SK-N-SH (cell line): ENCODE measurements at regions not wholly inside any gene's neighbourhood (a gene's known extent, or its start where the extent isn't known, plus 50 kb on each side); places are given as distances from the start of the nearest gene placed in this dataset.

Experiments
- CTCF ChIA-PET: fragments of 300-600, 350-600 bp; formaldehyde crosslinking; extraction: SDS; loops from one replicate; lab custom pipeline; 2021; lab: Yijun Ruan, JAX
- POLR2A ChIA-PET: fragments of 350-600 bp; sonication (Branson Sonifier 250); formaldehyde crosslinking; extraction: SDS; loops from one replicate; lab custom pipeline; 2020; ENCODE audit warnings: antibody characterized with exemption, inconsistent platforms; lab: Yijun Ruan, JAX
- DNase-seq: peaks from one replicate; pipeline ENCODE4 v3.0.0; 2012
- H2AFZ ChIP-seq: fragments of 200-600 bp; sonication (generic); 2 replicates; pipeline ENCODE4 v1.8.1; 2016; ENCODE audit warnings: antibody characterized with exemption, mild to moderate bottlenecking, low read depth
- H3F3A ChIP-seq: fragments of 200-600 bp; sonication (generic); replicated peaks from 2 replicates; pipeline ENCODE3; 2016; ENCODE audit warnings: antibody characterized with exemption, mild to moderate bottlenecking; ENCODE audit not compliant: insufficient read depth
- H3K27ac ChIP-seq, 2 experiments: fragments of 200-500 bp in 1 of 2; fragments of 200-600 bp in 1 of 2; sonication (Bioruptor generic) in 1 of 2; sonication (generic), shearing (Covaris generic) in 1 of 2; 2 replicates each; pipeline versions ENCODE4 v1.5.1 to v1.6.1; 2014 to 2016; ENCODE audit warnings: low read depth in 2 of 2, inconsistent platforms in 1 of 2, low read length in 1 of 2, mild to moderate bottlenecking in 1 of 2, mixed read lengths in 1 of 2
- H3K27me3 ChIP-seq: fragments of 200-600 bp; sonication (generic), shearing (Covaris generic); 2 replicates; pipeline ENCODE4 v1.6.1; 2016; ENCODE audit warnings: mixed run types; ENCODE audit not compliant: insufficient read depth
- H3K36me3 ChIP-seq, 2 experiments: fragments of 200-500 bp in 1 of 2; fragments of 200-600 bp in 1 of 2; sonication (Bioruptor generic) in 1 of 2; sonication (generic) in 1 of 2; replicated peaks in 1 of 2; 2 replicates each; pipeline versions ENCODE3 to v1.5.1; 2014 to 2016; ENCODE audit warnings: low read length in 1 of 2, mild to moderate bottlenecking in 1 of 2; ENCODE audit not compliant: insufficient read depth in 2 of 2, control insufficient read depth in 1 of 2
- H3K4me1 ChIP-seq, 2 experiments: fragments of 200-500 bp in 1 of 2; fragments of 200-600 bp in 1 of 2; sonication (Bioruptor generic) in 1 of 2; sonication (generic), shearing (Covaris generic) in 1 of 2; 2 replicates each; pipeline versions ENCODE4 v1.5.1 to v1.6.1; 2014 to 2016; ENCODE audit warnings: low read depth in 1 of 2, low read length in 1 of 2, mixed run types in 1 of 2; ENCODE audit not compliant: insufficient read depth in 2 of 2, control insufficient read depth in 1 of 2
- H3K4me2 ChIP-seq: fragments of 200-600 bp; sonication (generic), shearing (Covaris generic); 2 replicates; pipeline ENCODE4 v1.6.1; 2017; ENCODE audit warnings: mixed run types
- H3K4me3 ChIP-seq, 2 experiments: fragments of 200-500 bp in 1 of 2; fragments of 200-600 bp in 1 of 2; sonication (Bioruptor generic) in 1 of 2; sonication (generic), shearing (Covaris generic) in 1 of 2; 2 replicates each; pipeline versions ENCODE4 v1.5.1 to v1.8.1; 2014 to 2016; ENCODE audit warnings: low read depth in 2 of 2, inconsistent platforms in 1 of 2, low read length in 1 of 2, mild to moderate bottlenecking in 1 of 2, mixed read lengths in 1 of 2, moderate library complexity in 1 of 2
- H3K79me2 ChIP-seq: fragments of 200-600 bp; sonication (generic); 2 replicates; pipeline ENCODE4 v1.8.1; 2017; ENCODE audit warnings: mild to moderate bottlenecking; ENCODE audit not compliant: insufficient read depth
- H3K9ac ChIP-seq: fragments of 200-600 bp; sonication (generic); 2 replicates; pipeline ENCODE4 v1.6.1; 2017; ENCODE audit warnings: mixed run types
- H3K9me2 ChIP-seq: fragments of 200-600 bp; sonication (generic); 2 replicates; pipeline ENCODE4 v1.6.1; 2017; ENCODE audit warnings: mixed run types
- H3K9me3 ChIP-seq: fragments of 200-600 bp; sonication (generic); 2 replicates; pipeline ENCODE4 v1.6.1; 2017; ENCODE audit warnings: mixed run types, mild to moderate bottlenecking, moderate library complexity
- H4K20me1 ChIP-seq: fragments of 200-600 bp; sonication (generic); 2 replicates; pipeline ENCODE4 v1.6.1; 2017; ENCODE audit warnings: mild to moderate bottlenecking, mixed run types; ENCODE audit not compliant: insufficient read depth
- CHD2 ChIP-seq: fragments of 150-350 bp; IDR thresholded peaks from 2 replicates; pipeline ENCODE4 v1.6.1; 2018; ENCODE audit warnings: low read length; ENCODE audit not compliant: partially characterized antibody
- ELF1 ChIP-seq: IDR thresholded peaks from 2 replicates; pipeline ENCODE4 v1.4.0; 2012
- EP300 ChIP-seq, 2 experiments: IDR thresholded peaks; 2 replicates each; pipeline versions ENCODE4 v1.4.0 to v1.6.1; 2012; ENCODE audit warnings: borderline replicate concordance in 1 of 2, low read depth in 1 of 2, low read length in 1 of 2
- EZH2phosphoT487 ChIP-seq: fragments of 200-600 bp; sonication (generic); IDR thresholded peaks from 2 replicates; pipeline ENCODE4 v1.6.1; 2017; ENCODE audit warnings: low read depth, mixed run types, mild to moderate bottlenecking, antibody characterized with exemption, moderate library complexity, borderline replicate concordance
- FOSL2 ChIP-seq: IDR thresholded peaks from 2 replicates; pipeline ENCODE4 v1.4.0; 2012; ENCODE audit warnings: low read depth, mild to moderate bottlenecking, moderate library complexity, borderline replicate concordance
- FOXM1 ChIP-seq: IDR thresholded peaks from 2 replicates; pipeline ENCODE4 v1.4.0; 2012; ENCODE audit warnings: low read depth, mild to moderate bottlenecking
- GABPA ChIP-seq: IDR thresholded peaks from 2 replicates; pipeline ENCODE4 v1.4.0; 2012; ENCODE audit warnings: low read depth, mild to moderate bottlenecking
- JUND ChIP-seq: IDR thresholded peaks from 2 replicates; pipeline ENCODE4 v1.4.0; 2012
- MEF2A ChIP-seq: IDR thresholded peaks from 2 replicates; pipeline ENCODE4 v1.4.0; 2012; ENCODE audit warnings: low read depth, borderline replicate concordance
- NFIC ChIP-seq: IDR thresholded peaks from 2 replicates; pipeline ENCODE4 v1.4.0; 2012; ENCODE audit warnings: borderline replicate concordance
- PBX3 ChIP-seq: IDR thresholded peaks from 2 replicates; pipeline ENCODE4; 2012
- POLR2AphosphoS5 ChIP-seq: IDR thresholded peaks from 2 replicates; pipeline ENCODE4 v1.6.1; 2012; ENCODE audit warnings: low read depth, low read length
- RAD21 ChIP-seq: IDR thresholded peaks from 2 replicates; pipeline ENCODE4 v1.6.1; 2012; ENCODE audit warnings: mild to moderate bottlenecking, low read length
- REST ChIP-seq: IDR thresholded peaks from 2 replicates; pipeline ENCODE4 v1.6.1; 2012; ENCODE audit warnings: mild to moderate bottlenecking, low read depth, low read length, moderate library complexity
- RFX5 ChIP-seq: IDR thresholded peaks from 2 replicates; pipeline ENCODE4 v1.6.1; 2012; ENCODE audit warnings: mild to moderate bottlenecking, improper control_type of control experiment, low read length
- SIN3A ChIP-seq: IDR thresholded peaks from 2 replicates; pipeline ENCODE4 v1.6.1; 2012; ENCODE audit warnings: low read depth, mild to moderate bottlenecking, low read length, moderate library complexity, borderline replicate concordance
- SMC3 ChIP-seq: IDR thresholded peaks from 2 replicates; pipeline ENCODE4 v1.6.1; 2012; ENCODE audit warnings: low read depth, low read length, improper control_type of control experiment
- TCF12 ChIP-seq: IDR thresholded peaks from 2 replicates; pipeline ENCODE4 v1.4.0; 2012
- USF1 ChIP-seq: IDR thresholded peaks from 2 replicates; pipeline ENCODE4 v1.4.0; 2012; ENCODE audit warnings: low read depth, borderline replicate concordance
- USF2 ChIP-seq: fragments of 150-350 bp; IDR thresholded peaks from 2 replicates; pipeline ENCODE4 v1.6.1; 2017; ENCODE audit warnings: antibody characterized with exemption, low read length, low read depth, borderline replicate concordance
- ZBTB33 ChIP-seq: IDR thresholded peaks from 2 replicates; pipeline ENCODE4 v1.4.0; 2012; ENCODE audit warnings: low read depth, borderline replicate concordance
- WGBS: methylation state at CpG from one replicate; pipeline ENCODE4 v1.1.6; 2017; ENCODE audit warnings: low lambda C conversion rate; 5-methylcytosine and 5-hydroxymethylcytosine counted together

GRCh38 chr15:36323615-36324014, 255.8 kb upstream of the CDIN1 start:
- POLR2A ChIA-PET: no interaction called here

More at GRCh38 chr15:36323615-36324014, 255.8 kb upstream of the CDIN1 start:
- no peaks in the 10 kb centered on the region for H4K20me1 ChIP-seq
- no peak for DNase-seq
- H3K9me2 ChIP-seq: no peaks in the 10 kb centered on the region
- TF ChIP-seq NFIC (peak; percentile 80), USF1 (no peak), EZH2phosphoT487 (no peak), ELF1 (no peak), PBX3 (peak; percentile 95), SMC3 (no peak), EP300 (IDR thresholded peaks at IDR 0.05; ENCODE audit: borderline replicate concordance in 1 of 2, low read depth in 1 of 2, low read length in 1 of 2) (peak; percentile 17 to 78; a peak in 2 of 4 replicates), JUND (peak; percentile 74), REST (no peak), FOXM1 (0 out of 2 replicates have a peak, but pooled peaks have one; percentile 68), FOSL2 (peak; percentile 76; the same call in 1 of the 2 replicates), ZBTB33 (no peak), MEF2A (peak; percentile 44; the same call in 1 of the 2 replicates), RFX5 (no peak), CHD2 (no peak), USF2 (no peak), SIN3A (peak; percentile 43; the same call in 1 of the 2 replicates), RAD21 (no peak), POLR2AphosphoS5 (peak; percentile 71; the same call in 1 of the 2 replicates), TCF12 (peak; percentile 90), GABPA (no peak)
- H3K79me2 ChIP-seq: no peaks in the 10 kb centered on the region
- no peaks in the 10 kb centered on the region for H3K36me3 ChIP-seq
- 79% methylated on average over 3 of the region's 3 CpGs for WGBS
- no peak overlapping the region for H3K4me3 ChIP-seq
- H3K27ac ChIP-seq: 0 out of 4 replicates have a peak overlapping the region, but pooled peaks of 1 of the 2 experiments have one; percentile 7
- H3F3A ChIP-seq: no peaks in the 10 kb centered on the region
- H3K4me2 ChIP-seq: no peak overlapping the region
- H2AFZ ChIP-seq: no peak overlapping the region
- no peak overlapping the region for H3K9ac ChIP-seq
- H3K9me3 ChIP-seq: no peaks in the 10 kb centered on the region
- CTCF ChIA-PET: no interaction called here
- H3K27me3 ChIP-seq: no peaks in the 10 kb centered on the region
- no peaks in the 10 kb centered on the region; a peak in 3 of 4 replicates for H3K4me1 ChIP-seq
